Gastroesophageal sphincter (tissue), 4 donors: ENCODE measurements at regions not wholly inside any gene's neighbourhood (a gene's known extent, or its start where the extent isn't known, plus 50 kb on each side); places are given as distances from the start of the nearest gene placed in this dataset.

ENCODE experiments used
- ATAC-seq: fragments of 150-250 bp; one replicate; pipeline ENCODE4 v1.9.1; 2016; ENCODE audit warnings: mild to moderate bottlenecking, moderate library complexity
- H3K27ac ChIP-seq, 4 donors: fragments of 200-600 bp; sonication (generic) in 3 of 4; 1 replicate in 3 of 4; 2 replicates in 1 of 4; pipeline ENCODE4 v1.5.1; 2016 to 2019
- H3K27me3 ChIP-seq: fragments of 200-600 bp; sonication (generic); one replicate; pipeline ENCODE4 v1.5.1; 2019
- H3K36me3 ChIP-seq, 2 donors: fragments of 200-600 bp; sonication (generic); one replicate each; pipeline ENCODE4 v1.5.1; 2019; ENCODE audit warnings: control low read depth in 1 of 2
- H3K4me1 ChIP-seq, 3 donors: fragments of 200-600 bp; sonication (generic); 1 replicate in 2 of 3; 2 replicates in 1 of 3; pipeline ENCODE4 v1.5.1; 2016 to 2019; ENCODE audit warnings: control low read depth in 2 of 3
- H3K4me3 ChIP-seq, 2 donors: fragments of 200-600 bp; sonication (generic); one replicate each; pipeline ENCODE4 v1.5.1; 2019; ENCODE audit warnings: mild to moderate bottlenecking in 1 of 2, moderate library complexity in 1 of 2
- H3K9me3 ChIP-seq, 3 donors: fragments of 200-600 bp; sonication (generic); one replicate each; pipeline ENCODE4 v1.5.1; 2017 to 2019; ENCODE audit warnings: control low read depth in 2 of 3
- CTCF ChIP-seq, 4 experiments: fragments of 200-600 bp in 2 of 4; fragments of 450-650 bp in 2 of 4; sonication (generic) in 1 of 4; IDR thresholded peaks; one replicate each; pipeline ENCODE4 v1.5.1; 2017 to 2019; ENCODE audit warnings: antibody characterized with exemption in 4 of 4, mild to moderate bottlenecking in 2 of 4, moderate library complexity in 2 of 4
- EP300 ChIP-seq: sonication (generic); formaldehyde crosslinking; IDR thresholded peaks from one replicate; pipeline ENCODE4 v1.6.1; 2017; ENCODE audit warnings: antibody characterized with exemption, mild to moderate bottlenecking
- POLR2A ChIP-seq, 2 donors: fragments of 450-650 bp; IDR thresholded peaks; one replicate each; pipeline ENCODE4 v1.6.1; 2017; ENCODE audit warnings: antibody characterized with exemption in 2 of 2, mild to moderate bottlenecking in 2 of 2, moderate library complexity in 1 of 2
- POLR2AphosphoS5 ChIP-seq: sonication (generic); formaldehyde crosslinking; IDR thresholded peaks from one replicate; pipeline ENCODE4 v1.6.1; 2017; ENCODE audit warnings: antibody characterized with exemption
- WGBS, 2 donors: methylation state at CpG; one replicate each; pipeline ENCODE4 v1.1.5; 2018; ENCODE audit warnings: low coverage in 1 of 2; 5-methylcytosine and 5-hydroxymethylcytosine counted together

DNA sequence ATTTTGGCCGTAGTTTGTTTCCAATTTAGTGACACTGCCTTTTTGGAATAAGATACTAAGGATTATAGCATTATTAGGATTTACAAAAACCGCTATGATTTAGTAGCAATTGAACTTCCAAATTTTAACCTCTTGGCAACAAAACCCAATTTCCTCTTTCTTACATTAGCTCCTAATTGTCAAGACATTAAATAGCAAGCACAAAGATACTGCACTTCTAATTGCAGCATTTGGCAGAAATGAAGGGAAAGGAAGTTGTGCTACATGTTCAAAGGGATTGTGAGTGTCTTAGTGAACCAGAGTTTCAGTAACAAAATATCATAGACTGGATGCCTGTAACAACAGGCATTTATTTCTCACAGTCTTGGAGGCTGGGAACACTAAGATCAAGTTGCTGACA, 99.9 kb downstream of the NUF2 start:
- no peaks in the 10 kb centered on the region for H3K9me3 ChIP-seq
- H3K27me3 ChIP-seq, result peaks cover 4% of the 10 kb centered on the region
- TF ChIP-seq CTCF (IDR thresholded peaks at IDR 0.05) (no peak), EP300 (no peak), POLR2AphosphoS5 (no peak), POLR2A (IDR thresholded peaks at IDR 0.05) (no peak)
- no peaks in the 10 kb centered on the region for H3K36me3 ChIP-seq
- no peak overlapping the region for H3K27ac ChIP-seq
- H3K4me3 ChIP-seq, result no peak overlapping the region
- no peaks in the 10 kb centered on the region for H3K4me1 ChIP-seq
- no peak for ATAC-seq
- WGBS, 2 donors, result 45 to 57% methylated on average over 2 of the region's 2 CpGs

GRCh38 chr1:163422738-163423404, 101.1 kb downstream of the NUF2 start:
- no peak for ATAC-seq
- TF ChIP-seq CTCF (IDR thresholded peaks at IDR 0.05) (no peak), POLR2AphosphoS5 (no peak), EP300 (no peak), POLR2A (IDR thresholded peaks at IDR 0.05) (no peak)
- WGBS, 2 donors, result 88 to 94% methylated on average over 3 to 12 of the region's 27 CpGs
- Histone ChIP-seq H3K4me3 (no peak overlapping the region), H3K9me3 (no peaks in the 10 kb centered on the region), H3K27ac (no peak overlapping the region), H3K36me3 (no peaks in the 10 kb centered on the region), H3K4me1 (no peaks in the 10 kb centered on the region), H3K27me3 (no peaks in the 10 kb centered on the region)

DNA sequence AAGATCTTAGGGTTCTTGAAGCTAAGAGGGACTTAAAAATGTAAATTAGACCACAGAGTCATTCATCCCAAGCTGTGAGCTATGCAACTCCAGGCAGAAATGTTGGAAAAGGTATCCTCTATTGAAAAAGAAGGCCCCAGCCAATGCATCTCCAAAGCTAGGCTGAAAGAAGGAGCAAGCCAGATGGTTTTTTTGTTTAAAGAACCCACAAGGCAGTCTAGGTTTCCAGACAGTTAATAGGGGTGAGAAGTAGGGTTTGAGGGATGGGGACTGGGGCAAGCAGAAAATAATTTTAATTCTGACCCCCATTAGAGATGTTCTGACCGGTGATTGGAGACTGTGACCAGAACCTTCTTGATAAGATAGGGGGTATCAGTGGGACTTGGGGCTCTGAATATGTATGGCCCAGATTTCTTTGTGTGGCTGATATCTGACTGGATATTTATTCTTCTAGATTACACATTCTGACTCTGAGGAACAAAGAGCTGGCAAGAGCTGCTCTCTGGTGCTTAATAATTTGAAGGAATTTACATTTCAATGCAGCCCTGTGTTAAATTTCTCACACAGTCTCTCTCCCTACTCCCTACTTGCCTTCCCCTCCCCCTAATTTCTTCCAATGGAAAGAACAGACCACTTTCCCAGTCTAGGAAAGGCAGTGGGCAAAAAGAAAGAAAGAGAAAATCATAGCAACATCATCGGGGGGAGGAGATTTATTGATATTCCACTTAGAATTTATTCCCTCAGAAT, 104.9 kb downstream of the NUF2 start:
- Histone ChIP-seq H3K36me3 (no peaks in the 10 kb centered on the region), H3K4me1 (no peaks in the 10 kb centered on the region), H3K4me3 (no peak overlapping the region), H3K27ac (no peak overlapping the region), H3K27me3 (no peaks in the 10 kb centered on the region), H3K9me3 (peaks cover 0 to 4% (median 0%) of the 10 kb centered on the region in 3 donors)
- 48 to 60% methylated on average over 2 of the region's 2 CpGs for whole genome bisulfite sequencing, 2 donors
- no peak for ATAC-seq
- TF ChIP-seq POLR2A (IDR thresholded peaks at IDR 0.05), result no peak
- no peak for TF ChIP-seq POLR2AphosphoS5
- TF ChIP-seq EP300, result no peak
- TF ChIP-seq CTCF (IDR thresholded peaks at IDR 0.05), result no peak

- no peak for ATAC-seq
- no peaks in the 10 kb centered on the region for H3K4me1 ChIP-seq
- no peaks in the 10 kb centered on the region for H3K27me3 ChIP-seq
- no peak overlapping the region for H3K27ac ChIP-seq
- 55 to 69% methylated on average over 3 of the region's 3 CpGs for WGBS, 2 donors
- peaks cover 0 to 9% (median 0%) of the 10 kb centered on the region in 3 donors for H3K9me3 ChIP-seq
- no peaks in the 10 kb centered on the region for H3K36me3 ChIP-seq
- H3K4me3 ChIP-seq, result no peak overlapping the region
- TF ChIP-seq CTCF (IDR thresholded peaks at IDR 0.05), result no peak
Measured at GRCh38 chr1:163427279-163427678, 105.5 kb downstream of the NUF2 start.
